Right atrium auricular region (tissue), 2 donors: ENCODE measurements at regions not wholly inside any gene's neighbourhood (a gene's known extent, or its start where the extent isn't known, plus 50 kb on each side); places are given as distances from the start of the nearest gene placed in this dataset.
A peak's percentile ranks its signal among the peaks of the same experiment; 100 is the strongest.

ENCODE experiments used
- DNase-seq: peaks from one replicate; pipeline ENCODE4 v3.0.0-alpha.2; 2019; ENCODE audit warnings: low spot score
- H3K27ac ChIP-seq, 2 donors: fragments of 200-600 bp; sonication (generic); 1 replicate in 1 of 2; 2 replicates in 1 of 2; pipeline ENCODE4 v1.5.1; 2016 to 2019
- H3K27me3 ChIP-seq, 2 donors: fragments of 200-600 bp; sonication (generic); one replicate each; pipeline versions ENCODE4 v1.5.1 to v1.6.0; 2017 to 2019
- H3K36me3 ChIP-seq: fragments of 200-600 bp; sonication (generic); one replicate; pipeline ENCODE4 v1.5.1; 2016
- H3K4me1 ChIP-seq, 2 donors: fragments of 200-600 bp; sonication (generic); one replicate each; pipeline versions ENCODE4 v1.5.1 to v1.6.0; 2017 to 2019
- H3K4me3 ChIP-seq, 2 donors: fragments of 200-600 bp; sonication (generic); 1 replicate in 1 of 2; 2 replicates in 1 of 2; pipeline ENCODE4 v1.5.1; 2017 to 2019; ENCODE audit warnings: mild to moderate bottlenecking in 1 of 2, moderate library complexity in 1 of 2
- H3K9me3 ChIP-seq, 2 donors: fragments of 200-600 bp; sonication (generic); one replicate each; pipeline ENCODE4 v1.5.1; 2019
- TF ChIP-seq, protein P1 (sequence below), 2 donors: fragments of 200-600 bp; sonication (generic); IDR thresholded peaks; one replicate each; pipeline ENCODE4 v1.5.1; 2019; ENCODE audit warnings: antibody characterized with exemption in 2 of 2

- DNase-seq = peak; percentile 68
- H3K4me3 ChIP-seq = no peak overlapping the region
- TF ChIP-seq, protein P1, sequence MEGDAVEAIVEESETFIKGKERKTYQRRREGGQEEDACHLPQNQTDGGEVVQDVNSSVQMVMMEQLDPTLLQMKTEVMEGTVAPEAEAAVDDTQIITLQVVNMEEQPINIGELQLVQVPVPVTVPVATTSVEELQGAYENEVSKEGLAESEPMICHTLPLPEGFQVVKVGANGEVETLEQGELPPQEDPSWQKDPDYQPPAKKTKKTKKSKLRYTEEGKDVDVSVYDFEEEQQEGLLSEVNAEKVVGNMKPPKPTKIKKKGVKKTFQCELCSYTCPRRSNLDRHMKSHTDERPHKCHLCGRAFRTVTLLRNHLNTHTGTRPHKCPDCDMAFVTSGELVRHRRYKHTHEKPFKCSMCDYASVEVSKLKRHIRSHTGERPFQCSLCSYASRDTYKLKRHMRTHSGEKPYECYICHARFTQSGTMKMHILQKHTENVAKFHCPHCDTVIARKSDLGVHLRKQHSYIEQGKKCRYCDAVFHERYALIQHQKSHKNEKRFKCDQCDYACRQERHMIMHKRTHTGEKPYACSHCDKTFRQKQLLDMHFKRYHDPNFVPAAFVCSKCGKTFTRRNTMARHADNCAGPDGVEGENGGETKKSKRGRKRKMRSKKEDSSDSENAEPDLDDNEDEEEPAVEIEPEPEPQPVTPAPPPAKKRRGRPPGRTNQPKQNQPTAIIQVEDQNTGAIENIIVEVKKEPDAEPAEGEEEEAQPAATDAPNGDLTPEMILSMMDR (IDR thresholded peaks at IDR 0.05) = no peak
- H3K27ac ChIP-seq = no peak overlapping the region
- H3K36me3 ChIP-seq = no peaks in the 10 kb centered on the region
- no peaks in the 10 kb centered on the region for H3K9me3 ChIP-seq
- no peaks in the 10 kb centered on the region for H3K27me3 ChIP-seq
- peaks cover 0 to 7% of the 10 kb centered on the region in 2 donors for H3K4me1 ChIP-seq
These were observed 204.8 kb downstream of the NUAK1 start for GRCh38 chr12:105933671-105934665.

- no peak overlapping the region for H3K27ac ChIP-seq
- TF ChIP-seq, protein P1 (IDR thresholded peaks at IDR 0.05) = no peak
- H3K4me1 ChIP-seq = peaks cover 0 to 7% of the 10 kb centered on the region in 2 donors
- no peaks in the 10 kb centered on the region for H3K27me3 ChIP-seq
- no peaks in the 10 kb centered on the region for H3K9me3 ChIP-seq
- no peak overlapping the region for H3K4me3 ChIP-seq
- no peak for DNase-seq
- no peaks in the 10 kb centered on the region for H3K36me3 ChIP-seq
These were observed 203.6 kb downstream of the NUAK1 start for GRCh38 chr12:105935106-105935505.

- no peak for DNase-seq
- TF ChIP-seq, protein P1 (IDR thresholded peaks at IDR 0.05) = no peak
- Histone ChIP-seq H3K4me3 (no peak overlapping the region), H3K27me3 (no peaks in the 10 kb centered on the region), H3K27ac (no peak overlapping the region), H3K4me1 (peaks cover 0 to 7% of the 10 kb centered on the region in 2 donors), H3K9me3 (no peaks in the 10 kb centered on the region), H3K36me3 (no peaks in the 10 kb centered on the region)
These were observed 202.8 kb downstream of the NUAK1 start for GRCh38 chr12:105935981-105936380.

GRCh38 chr12:105936496-105936895 lies 202.3 kb downstream of the NUAK1 start:
- TF ChIP-seq, protein P1 (IDR thresholded peaks at IDR 0.05) = no peak
- H3K4me1 ChIP-seq = peaks cover 0 to 7% of the 10 kb centered on the region in 2 donors
- no peak overlapping the region for H3K27ac ChIP-seq
- no peaks in the 10 kb centered on the region for H3K27me3 ChIP-seq
- no peak for DNase-seq
- H3K9me3 ChIP-seq = no peaks in the 10 kb centered on the region
- H3K36me3 ChIP-seq = no peaks in the 10 kb centered on the region
- H3K4me3 ChIP-seq = no peak overlapping the region

GRCh38 chr12:105937009-105937408 lies 201.7 kb downstream of the NUAK1 start:
- TF ChIP-seq, protein P1 (IDR thresholded peaks at IDR 0.05) = no peak
- Histone ChIP-seq H3K4me3 (no peak overlapping the region), H3K27ac (no peak overlapping the region), H3K4me1 (peaks cover 0 to 7% of the 10 kb centered on the region in 2 donors), H3K36me3 (no peaks in the 10 kb centered on the region), H3K9me3 (no peaks in the 10 kb centered on the region), H3K27me3 (no peaks in the 10 kb centered on the region)
- DNase-seq = no peak
